ENCODE measurements at regions not wholly inside any gene's neighbourhood (a gene's known extent, or its start where the extent isn't known, plus 50 kb on each side); places are given as distances from the start of the nearest gene placed in this dataset.

DNA sequence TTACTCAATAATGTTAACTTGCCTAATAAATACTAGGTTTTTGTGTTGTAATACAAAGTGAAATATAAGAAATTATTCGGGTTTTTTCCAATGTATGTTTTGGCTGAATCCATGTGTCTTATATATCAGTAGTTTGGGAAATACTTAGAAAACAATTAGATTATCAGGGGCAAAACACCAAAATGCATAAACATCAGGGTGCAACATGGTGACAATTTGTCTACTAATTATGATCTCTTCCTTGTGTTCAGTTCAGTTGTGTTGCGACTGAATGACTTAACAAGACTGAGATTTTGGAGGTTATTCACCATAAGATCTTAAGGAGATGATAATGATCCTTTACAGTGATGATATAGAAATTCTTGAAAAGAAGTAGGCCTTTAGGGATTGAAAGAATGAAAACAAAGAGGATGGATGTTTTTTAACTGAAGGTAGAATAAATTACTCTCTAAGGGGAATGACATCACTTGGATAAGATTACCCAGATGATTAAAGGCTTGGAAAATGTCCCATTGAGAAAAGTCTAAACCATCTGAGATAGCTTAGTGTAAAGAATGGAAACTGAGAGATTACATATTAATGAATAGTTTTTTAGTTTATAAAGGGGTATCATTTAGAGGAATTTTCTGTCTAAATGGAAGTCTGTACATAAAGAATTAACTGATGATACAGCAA, 415.8 kb downstream of the SPATA31D1 start:
- TF ChIP-seq POLR2AphosphoS5 (IDR thresholded peaks at IDR 0.05; ENCODE audit: low read depth, low read length) (no peak), SIN3A (IDR thresholded peaks at IDR 0.05; ENCODE audit: borderline replicate concordance, insufficient read depth, low read length) (no peak)

Data from PFSK-1 (cell line).